WTC11 (cell line): ENCODE measurements at regions not wholly inside any gene's neighbourhood (a gene's known extent, or its start where the extent isn't known, plus 50 kb on each side); places are given as distances from the start of the nearest gene placed in this dataset.

Source experiments
- JUN ChIP-seq: sonication (generic); formaldehyde crosslinking; IDR thresholded peaks from 2 replicates; pipeline ENCODE4 v1.8.0; 2023; ENCODE audit warnings: mild to moderate bottlenecking, missing genetic modification reagents
- ZNF121 ChIP-seq: sonication (generic); formaldehyde crosslinking; IDR thresholded peaks from 2 replicates; pipeline ENCODE4 v1.8.0; 2023; ENCODE audit warnings: missing genetic modification reagents
- TF ChIP-seq, protein P1 (sequence below): sonication (generic); formaldehyde crosslinking; IDR thresholded peaks from 2 replicates; pipeline ENCODE4 v1.8.1; 2023; ENCODE audit warnings: mild to moderate bottlenecking, moderate library complexity, missing genetic modification reagents

DNA sequence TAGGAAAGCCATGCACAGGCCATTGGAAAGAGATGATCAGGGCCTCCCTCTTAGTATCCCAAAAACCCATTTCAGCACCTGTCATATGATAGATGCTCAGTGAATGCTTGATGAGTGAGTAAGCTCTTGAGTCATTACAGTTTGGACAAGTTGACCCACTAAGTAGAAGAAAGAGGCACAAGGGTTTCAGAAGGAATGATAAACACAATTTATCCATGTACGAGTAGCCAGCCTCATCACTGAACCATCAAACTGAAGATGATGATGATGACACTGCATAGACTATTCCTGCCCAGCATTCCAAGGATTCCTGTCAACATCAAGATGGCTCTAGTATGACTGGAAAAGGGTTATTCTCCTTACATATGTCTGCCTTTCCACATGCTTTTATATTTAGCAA is 596.0 kb downstream of the BCL11A start:
- TF ChIP-seq, protein P1, sequence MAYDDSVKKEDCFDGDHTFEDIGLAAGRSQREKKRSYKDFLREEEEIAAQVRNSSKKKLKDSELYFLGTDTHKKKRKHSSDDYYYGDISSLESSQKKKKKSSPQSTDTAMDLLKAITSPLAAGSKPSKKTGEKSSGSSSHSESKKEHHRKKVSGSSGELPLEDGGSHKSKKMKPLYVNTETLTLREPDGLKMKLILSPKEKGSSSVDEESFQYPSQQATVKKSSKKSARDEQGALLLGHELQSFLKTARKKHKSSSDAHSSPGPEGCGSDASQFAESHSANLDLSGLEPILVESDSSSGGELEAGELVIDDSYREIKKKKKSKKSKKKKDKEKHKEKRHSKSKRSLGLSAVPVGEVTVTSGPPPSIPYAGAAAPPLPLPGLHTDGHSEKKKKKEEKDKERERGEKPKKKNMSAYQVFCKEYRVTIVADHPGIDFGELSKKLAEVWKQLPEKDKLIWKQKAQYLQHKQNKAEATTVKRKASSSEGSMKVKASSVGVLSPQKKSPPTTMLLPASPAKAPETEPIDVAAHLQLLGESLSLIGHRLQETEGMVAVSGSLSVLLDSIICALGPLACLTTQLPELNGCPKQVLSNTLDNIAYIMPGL (CRISPR knock-in tag): no peak
- TF ChIP-seq JUN (CRISPR knock-in tag) (no peak), ZNF121 (CRISPR knock-in tag) (no peak)
